ENCODE measurements at regions not wholly inside any gene's neighbourhood (a gene's known extent, or its start where the extent isn't known, plus 50 kb on each side); places are given as distances from the start of the nearest gene placed in this dataset.
"Not testable (repeated sequence)": the region's sequence is repeated elsewhere in the genome, so short reads cannot be mapped to it uniquely, and the experiment has no call there.

DNA sequence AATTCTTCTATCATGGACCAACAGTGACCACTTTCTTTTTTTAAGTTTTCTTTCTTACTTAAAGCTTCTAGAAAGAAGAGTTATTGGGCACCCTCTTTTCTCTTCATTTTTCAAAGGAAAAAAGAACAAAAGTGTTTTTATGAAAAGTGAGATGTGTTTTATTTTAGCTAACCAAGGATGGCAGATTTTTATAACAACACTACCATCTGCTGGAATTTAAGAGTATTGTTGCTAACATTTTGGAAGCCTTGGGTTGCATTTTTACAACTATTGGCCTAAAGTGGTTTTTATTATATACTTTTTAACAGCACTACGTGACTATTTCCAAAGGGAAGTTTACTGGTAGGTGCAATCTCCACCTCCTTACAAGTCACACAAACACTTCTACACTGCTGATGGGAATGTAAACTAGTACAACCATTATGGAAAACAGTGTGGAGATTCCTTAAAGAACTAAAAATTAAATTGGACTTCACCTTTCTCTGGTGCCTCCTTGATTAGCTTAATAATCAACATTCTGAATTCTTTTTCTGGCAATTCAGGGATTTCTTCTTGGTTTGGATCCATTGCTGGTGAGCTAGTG lies 237.7 kb upstream of the AGTR1 start:
- DNase-seq, result no peak

DNA sequence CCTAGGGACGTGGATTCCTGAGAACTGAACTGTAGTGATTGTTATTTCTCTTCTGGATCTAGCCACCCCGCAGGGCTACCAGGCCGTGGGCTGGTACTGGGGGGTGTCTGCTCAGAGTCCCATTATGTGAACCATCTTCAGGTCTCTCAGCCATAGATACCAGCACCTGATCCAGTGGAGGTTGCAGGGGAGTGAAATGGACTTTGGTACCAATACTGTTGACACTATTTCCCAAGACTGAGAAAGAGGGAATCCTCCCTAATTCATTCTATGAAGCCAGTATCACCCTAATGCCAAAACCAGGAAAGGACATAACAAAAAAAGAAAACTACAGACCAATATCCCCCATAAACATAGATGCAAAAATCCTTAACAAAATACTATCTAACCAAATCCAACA lies 237.0 kb upstream of the AGTR1 start:
- no peak for DNase-seq

DNA sequence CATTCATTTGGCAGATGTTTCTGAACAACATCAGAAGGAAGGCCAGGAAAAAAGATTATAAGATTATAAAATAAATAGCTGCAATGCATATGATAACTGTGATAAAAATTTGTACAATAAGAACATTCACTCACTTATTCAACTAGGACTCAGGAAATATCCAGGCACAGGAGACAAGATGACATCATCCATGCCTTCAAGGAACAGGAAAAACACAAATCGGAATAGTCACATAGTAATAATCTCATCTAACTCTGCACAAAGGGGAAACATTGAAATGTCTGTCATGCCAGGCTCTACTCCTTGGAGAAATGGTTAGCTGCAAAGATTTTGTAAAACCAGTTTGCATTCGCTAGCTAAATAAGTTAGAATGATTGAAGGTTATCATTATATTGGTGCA lies 233.5 kb upstream of the AGTR1 start:
- DNase-seq, result no peak

DNA sequence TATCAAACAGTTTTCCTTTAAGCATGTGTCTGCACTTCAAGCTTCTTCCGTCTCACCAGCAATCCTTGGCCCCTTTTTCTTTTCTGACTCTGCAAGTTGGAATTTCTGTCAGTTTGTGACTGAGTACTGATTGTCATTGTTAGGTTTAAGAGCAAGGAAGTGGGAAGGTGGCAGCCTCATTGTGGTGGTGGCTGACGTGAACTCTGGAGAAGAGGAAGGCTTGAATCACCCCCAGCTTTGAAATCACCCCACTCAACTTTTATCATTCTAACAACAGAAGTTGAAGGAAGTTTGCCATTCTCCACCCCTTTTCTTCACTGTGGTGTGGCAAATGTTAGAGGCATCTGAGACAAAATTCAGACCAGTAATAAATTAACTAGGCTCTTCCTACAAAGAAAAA lies 231.6 kb upstream of the AGTR1 start:
- DNase-seq, result no peak

DNA sequence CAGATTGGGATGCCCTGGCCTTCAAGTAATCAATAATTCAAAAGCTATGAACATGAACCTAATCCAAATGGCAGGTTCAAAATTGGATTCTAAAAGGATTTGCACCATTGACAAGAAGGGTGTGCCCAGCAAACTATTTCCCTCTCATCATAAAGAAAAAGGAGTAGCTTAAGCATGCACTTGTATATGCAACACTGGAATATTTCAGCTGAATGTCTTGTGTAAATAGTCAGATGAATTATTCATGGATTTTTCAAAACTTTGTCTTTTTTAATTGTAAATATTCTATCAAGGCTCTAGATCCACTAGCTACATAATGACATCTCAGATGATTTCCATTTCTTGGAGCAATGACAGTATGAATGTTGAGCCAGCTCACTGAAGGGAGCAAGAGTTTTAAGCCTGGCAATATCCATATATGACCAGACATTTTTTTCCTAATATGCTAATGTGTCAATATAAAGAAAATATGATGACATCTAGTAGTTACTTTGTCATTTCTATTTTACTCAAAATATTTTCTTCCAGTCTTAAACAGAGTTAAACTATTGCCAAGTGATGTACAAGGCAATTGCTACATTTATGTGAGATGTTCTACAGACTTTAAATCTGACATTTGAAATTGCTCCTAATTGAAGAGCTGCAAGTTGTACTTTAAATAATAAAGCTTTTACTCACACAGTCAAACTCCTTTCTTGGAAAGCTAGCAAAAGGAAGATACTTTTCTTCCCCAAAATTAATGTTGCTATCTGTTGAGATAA lies 230.5 kb upstream of the AGTR1 start:
- no peak for DNase-seq

DNA sequence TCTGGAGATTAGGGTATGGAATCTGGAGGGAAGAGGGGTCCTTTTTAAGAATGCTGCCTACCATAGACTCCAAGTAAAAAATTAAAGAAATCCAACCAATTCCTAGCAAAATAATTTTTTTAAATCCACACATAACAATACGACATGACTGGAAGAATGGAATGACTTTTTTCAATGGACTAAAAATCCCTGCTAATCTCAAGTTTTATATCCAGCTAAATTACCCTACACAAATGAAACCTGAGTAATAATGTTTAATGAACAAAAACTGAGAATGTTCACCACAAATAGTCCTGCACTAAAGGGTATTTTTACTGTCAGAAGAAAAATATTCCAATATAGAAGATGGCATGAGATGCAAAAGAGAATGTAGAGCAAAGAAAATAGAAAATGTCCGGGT lies 220.3 kb upstream of the AGTR1 start:
- no peak for DNase-seq

DNA sequence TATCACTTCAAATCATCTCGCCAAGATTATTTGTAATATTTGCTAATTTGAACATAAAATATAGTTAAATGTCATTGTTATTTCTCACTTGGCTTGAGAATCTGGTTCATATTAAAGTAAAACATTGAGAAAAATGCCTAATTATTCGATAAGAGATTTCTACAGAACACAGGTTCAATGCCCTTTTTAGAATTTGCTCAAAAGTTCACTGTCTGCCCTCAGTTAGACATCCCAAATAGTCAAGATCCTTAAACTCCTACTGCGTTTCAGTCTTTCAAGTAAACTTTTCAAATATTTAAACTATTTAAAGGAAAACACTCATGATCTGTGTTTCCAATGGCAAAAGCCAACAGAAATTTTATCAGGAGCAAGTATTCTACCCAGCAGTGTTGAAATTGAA lies 204.1 kb upstream of the AGTR1 start:
- no peak for DNase-seq

DNA sequence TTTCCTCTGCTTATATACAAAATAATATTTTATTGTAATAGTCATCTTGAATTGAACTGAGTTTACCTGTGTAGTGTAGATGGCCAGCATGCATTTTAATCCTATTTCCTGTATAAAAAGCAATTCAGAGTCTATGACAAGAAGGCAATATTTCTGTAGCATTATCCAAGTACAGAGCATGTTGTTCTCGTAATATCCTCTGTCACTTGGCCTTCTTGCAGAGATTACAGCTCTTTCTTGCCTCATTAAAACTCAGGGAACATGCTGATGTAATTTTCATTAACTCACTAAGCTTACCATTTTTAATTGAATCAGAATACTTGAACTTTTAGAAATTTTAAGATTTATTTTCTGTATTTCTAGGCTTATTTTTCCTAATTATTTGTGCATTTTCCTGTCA lies 203.3 kb upstream of the AGTR1 start:
- no peak for DNase-seq

DNA sequence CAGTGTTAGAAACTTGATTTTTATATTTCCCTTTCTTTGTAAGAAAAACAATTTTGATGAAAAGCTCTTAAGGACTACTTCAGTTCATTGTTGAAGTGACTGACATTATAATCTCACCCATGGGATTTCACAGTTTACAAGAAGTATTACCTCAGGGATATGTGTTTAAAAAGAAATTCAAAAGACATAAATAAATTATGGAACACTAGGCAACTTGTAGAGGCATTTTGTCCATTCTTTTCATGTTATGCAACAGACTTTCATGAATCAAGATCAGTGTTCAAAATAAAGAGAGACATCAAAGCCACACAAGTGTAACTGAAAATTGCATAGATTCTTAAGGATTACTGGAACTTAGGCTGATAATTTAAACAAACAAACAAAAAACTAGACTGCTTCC lies 196.8 kb upstream of the AGTR1 start:
- no peak for DNase-seq

DNA sequence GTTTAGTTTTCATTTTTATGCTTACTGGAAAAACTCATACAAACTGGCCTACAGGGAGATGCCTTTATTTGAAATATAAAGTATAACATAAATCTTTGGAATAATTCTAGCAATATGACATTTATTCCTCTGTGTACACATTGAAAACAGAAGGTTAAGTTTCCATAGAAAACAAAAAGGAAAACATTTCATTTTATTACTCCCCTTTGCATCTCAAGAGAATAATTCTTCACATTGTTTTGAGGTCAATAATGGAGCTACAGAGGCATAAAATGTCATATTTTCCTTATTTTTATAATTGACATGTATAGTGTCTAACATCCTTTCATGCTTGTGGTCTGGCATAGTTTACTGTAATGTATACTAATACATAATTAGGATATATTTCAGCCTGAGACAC lies 187.6 kb upstream of the AGTR1 start:
- DNase-seq, result no peak

DNA sequence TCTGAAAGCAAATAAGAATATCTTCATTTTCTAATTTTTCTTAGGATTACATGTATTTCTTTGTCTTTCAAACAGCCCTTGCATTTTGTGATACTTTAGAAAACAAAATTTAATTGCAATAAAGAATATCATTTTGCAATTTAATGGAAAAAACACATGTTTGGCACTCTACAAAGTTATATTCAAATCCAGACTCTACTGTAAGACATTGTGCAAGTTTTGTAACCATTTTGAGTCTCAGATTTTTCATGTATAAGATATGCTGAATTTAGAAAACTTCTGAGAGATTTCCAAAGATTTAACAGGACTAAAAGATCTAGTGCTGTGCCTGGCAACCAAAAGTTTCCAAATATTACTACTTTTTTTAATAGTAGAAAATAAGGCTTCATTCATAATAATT lies 187.1 kb upstream of the AGTR1 start:
- no peak for DNase-seq

DNA sequence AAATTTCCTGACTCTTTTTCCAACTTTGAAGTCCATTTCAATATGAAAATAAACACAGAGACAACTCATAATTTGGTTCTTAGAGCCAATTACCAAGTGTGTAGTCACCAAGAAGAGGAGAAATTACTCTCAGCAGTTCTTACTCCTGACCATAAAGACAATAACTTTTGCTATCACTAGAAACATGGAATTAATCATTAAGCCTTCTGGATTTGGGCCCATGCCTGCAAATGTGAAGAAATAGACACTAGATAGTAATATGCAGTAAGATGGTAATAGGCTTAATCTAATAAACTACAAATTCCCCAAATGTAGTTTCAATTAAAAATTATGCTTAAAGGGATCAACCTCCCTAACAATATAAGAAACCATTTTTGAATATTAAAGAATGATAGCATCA lies 185.1 kb upstream of the AGTR1 start:
- DNase-seq, result no peak

DNA sequence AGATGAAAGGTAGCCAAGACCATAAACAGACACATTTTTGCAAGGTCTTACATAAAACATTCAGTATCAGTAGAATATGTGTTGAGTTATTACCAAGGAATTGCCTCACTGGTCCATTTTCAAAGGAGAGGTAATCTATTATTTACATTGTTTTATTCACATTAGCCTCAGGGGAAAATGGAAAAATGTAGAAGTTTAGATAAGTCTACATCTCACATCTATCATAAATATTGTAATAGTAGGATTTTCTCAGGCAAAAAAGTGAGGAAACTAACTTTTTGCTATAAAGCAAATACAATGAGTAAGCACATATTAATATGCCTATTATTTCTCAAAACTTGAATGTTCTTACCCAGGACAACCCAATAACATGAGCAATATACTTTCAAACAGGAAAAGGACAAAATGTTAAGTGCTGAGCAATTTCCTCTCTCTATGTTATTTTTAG lies 184.6 kb upstream of the AGTR1 start:
- DNase-seq, result no peak

DNA sequence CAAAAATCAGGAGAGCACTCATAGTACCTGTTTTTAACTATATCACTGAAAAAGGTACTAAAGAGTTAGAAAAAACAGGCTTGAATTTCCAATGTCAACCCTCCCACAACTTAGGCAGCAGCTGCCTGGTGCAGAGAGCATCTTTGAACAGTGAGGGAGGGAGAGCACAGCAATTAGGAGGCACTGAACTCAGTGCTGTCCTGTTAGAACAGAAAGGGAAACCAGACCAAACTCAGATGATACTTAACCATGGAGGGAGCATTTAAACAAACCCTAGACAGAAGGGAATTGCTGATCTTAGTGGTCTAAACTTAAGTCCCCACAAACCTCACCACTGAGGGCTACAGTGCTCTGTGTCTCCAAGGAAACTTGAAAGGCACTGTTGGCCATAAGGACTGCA lies 179.2 kb upstream of the AGTR1 start:
- no peak for DNase-seq

DNA sequence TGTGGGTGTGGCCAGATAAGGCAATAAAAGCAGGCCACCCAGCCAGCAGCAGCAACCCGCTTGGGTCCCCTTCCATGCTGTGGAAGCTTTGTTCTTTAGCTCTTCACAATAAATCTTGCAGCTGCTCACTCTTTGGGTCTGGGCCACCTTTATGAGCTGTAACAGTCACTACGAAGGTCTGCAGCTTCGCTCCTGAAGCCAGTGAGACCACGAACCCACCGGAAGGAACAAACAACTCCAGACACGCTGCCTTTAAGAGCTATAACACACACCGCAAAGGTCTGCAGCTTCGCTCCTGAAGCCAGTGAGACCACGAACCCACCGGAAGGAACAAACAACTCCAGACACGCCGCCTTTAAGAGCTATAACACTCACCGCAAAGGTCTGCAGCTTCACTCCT lies 172.1 kb upstream of the AGTR1 start:
- DNase-seq, result not testable (repeated sequence)

DNA sequence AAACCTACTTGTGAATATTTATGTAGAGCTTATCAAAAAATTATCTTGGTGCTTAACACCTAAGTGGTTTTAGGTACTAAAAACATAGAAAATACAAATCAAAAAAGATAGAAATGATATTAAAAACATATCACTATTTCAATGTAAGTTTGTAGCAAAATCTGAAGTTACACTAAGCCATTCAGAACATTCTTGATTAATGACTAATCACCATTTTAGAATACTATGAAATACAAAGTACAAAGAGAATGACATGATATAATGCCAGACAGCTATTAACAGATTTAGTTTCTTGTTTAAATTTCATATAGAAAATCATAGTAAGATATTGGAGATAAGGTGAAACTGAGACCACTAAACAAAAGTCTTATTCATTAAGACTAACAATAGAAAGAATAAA lies 169.7 kb upstream of the AGTR1 start:
- no peak for DNase-seq

DNA sequence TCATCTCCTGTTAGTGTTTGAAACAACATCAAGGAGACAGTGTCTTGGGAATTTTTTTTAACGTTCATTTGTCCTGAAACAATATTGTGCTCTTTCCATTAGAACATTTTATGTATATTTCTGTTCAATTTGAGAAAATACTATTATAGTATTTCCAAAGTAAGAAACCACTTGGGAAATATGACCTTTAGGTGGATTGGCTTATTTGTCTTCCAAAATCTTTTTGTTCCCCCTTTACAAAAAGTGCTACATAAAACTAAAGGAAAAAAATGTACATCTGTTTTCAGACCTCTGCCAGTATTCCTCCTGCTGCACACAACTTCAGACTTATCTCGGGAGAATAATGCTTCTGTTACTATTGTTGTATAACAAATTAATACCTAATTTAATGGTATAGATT lies 165.9 kb upstream of the AGTR1 start:
- DNase-seq, result no peak

DNA sequence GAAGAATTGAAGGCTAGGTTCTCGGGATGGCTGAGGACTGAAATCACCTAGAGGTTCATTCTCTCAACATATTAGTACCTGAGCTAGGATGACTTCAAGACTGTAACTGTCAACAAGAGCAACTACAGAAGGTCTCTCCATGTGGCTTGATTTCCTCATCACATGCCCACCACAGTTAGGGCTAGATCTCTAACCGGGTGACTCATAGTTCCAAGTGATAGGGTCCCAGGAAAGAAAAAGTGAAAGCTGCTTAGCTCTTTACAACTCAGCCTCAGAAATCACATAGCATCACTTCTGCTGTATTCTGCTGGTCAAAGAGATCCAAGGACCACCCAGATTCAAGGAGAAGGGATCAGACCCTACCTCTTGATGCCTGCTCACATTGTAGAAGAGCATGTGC lies 165.4 kb upstream of the AGTR1 start:
- no peak for DNase-seq

DNA sequence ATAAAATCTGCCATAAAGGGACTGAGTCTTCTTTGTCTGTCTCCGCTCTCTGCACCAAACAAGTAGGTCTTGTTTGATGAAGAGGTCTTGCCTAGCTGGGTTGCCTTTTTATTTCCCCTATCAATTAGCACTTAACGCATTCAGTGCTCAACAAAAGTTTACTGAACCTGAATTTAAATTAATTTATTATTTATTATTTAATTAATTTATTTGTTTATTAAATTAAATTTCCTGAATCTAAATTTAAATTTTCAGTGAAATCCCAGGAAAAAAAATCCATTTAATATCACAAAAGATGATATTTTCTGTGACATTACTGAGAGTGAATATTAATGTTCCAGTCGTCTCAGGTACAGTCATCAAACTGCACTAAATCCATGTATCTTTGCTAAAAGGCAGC lies 164.9 kb upstream of the AGTR1 start:
- DNase-seq, result no peak

DNA sequence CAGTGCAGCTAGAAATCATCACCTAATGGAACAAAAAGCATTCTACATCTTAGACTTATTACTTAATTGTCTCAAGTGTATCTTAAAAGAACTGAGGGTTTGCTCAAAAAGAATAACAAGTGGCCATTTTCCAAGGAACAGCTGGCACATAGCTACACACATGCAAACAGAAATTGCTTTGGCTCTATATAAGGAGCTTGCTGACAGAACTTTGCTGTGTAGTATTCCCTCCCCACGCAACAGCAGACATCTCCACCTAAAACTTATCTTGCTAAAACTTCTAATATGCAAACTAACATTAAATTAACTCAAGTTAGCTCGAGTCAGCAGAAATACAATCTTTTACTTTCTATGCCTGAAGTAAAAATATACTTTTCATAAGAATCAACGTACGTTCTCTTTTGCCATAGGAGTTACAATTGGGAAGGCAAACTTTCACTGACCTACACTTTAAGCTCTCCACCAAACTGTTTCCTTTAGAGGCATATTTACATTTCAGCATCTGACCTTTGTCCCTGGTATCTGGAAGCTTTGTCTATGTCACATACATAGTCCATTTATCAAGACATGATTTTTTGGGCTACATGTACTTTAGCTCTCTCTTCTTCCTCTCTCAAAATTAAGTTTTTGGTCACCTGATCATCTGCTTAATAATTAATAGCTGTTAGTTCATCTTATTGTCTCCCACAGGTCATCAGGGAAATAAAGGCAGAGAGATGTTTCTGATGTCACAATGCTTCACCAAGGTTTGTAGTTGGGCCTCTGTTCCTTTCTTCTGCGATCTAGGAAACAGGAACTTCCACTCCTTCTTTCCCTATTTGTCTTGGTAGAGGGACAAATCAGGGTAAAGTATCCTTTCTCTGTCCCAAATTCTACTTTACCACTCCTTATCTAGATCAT lies 163.4 kb upstream of the AGTR1 start:
- no peak for DNase-seq

DNA sequence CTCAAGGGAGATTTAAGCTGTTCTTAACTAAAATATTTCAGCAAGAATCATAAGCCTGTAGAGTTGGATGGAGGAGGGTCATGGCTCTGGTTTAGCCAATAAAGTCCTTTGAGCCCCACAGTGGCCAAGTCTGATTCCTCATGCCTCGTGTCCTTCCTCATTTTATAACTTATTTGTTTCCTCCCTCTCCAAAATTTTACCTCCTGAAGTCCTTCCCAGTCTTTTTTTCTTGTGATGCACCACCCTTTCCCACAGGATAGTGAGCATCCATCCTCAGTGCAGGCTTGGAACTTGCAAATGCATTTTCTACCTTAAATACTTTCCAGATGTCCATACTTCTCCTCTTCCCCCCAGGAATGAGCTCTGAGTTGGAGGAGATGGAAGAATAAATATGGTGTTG lies 162.7 kb upstream of the AGTR1 start:
- DNase-seq, result no peak

DNA sequence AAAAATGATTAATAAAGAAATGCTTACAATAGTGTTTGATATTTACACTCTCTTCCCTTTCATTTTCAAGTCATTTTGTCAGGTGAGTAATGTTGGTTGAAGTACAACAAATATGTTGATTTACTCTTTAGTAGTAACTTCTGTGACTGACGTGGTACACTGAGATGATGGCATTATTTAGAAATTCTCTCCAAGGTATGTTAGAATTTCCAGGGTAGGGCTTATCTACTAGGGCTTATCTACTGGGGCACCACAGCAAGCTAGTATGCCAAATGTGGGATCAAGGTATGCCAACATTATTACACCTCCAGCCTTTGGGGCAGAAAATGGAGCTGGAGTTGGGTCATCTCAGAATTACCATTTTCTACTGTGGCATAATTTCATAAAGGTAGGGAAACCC lies 157.4 kb upstream of the AGTR1 start:
- DNase-seq, result no peak

DNA sequence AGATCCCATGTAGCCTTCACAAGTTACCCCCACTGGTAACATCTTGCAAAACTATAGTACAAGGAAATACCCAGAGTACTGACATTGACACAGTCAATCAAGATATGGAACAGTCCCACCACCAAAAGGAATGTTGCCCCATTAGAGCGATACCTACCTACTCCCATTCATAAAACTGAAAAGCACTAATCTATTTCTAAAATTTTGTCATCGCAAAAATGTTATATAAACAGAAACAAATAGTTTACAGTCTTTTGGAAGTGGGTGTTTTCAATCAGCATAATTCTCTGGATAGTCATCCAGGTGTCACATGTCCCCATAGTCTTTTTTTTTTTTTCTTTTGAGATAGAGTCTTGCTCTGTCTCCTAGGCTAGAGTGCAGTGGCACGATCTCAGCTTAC lies 156.9 kb upstream of the AGTR1 start:
- DNase-seq, result no peak
